ENCODE measurements at regions not wholly inside any gene's neighbourhood (a gene's known extent, or its start where the extent isn't known, plus 50 kb on each side); places are given as distances from the start of the nearest gene placed in this dataset.

GRCh38 chr5:54624805-54625568, 107.4 kb downstream of the SNX18 start:
- Histone ChIP-seq H3K9me3 (ENCODE audit: insufficient read depth, low read depth, low read length) (no peaks in the 10 kb centered on the region), H3K9me2 (replicated peaks; ENCODE audit: low read depth, low read length) (no peaks in the 10 kb centered on the region), H2AFZ (ENCODE audit: low read length) (no peak overlapping the region), H3K36me3 (ENCODE audit: insufficient read depth, low read length) (no peaks in the 10 kb centered on the region), H3K27me3 (ENCODE audit: insufficient read depth, low read length, poor library complexity, severe bottlenecking) (no peaks in the 10 kb centered on the region), H3F3A (ENCODE audit: low read depth) (no peaks in the 10 kb centered on the region), H3K9ac (ENCODE audit: low read depth, low read length, poor library complexity, severe bottlenecking) (no peak overlapping the region), H3K4me2 (ENCODE audit: low read depth, low read length, poor library complexity, severe bottlenecking) (no peak overlapping the region), H3K79me2 (ENCODE audit: insufficient read depth, low read length) (no peaks in the 10 kb centered on the region), H3K4me1 (ENCODE audit: insufficient read depth, low read length, poor library complexity, severe bottlenecking) (no peaks in the 10 kb centered on the region), H4K20me1 (ENCODE audit: insufficient read depth, low read length, poor library complexity, severe bottlenecking) (no peaks in the 10 kb centered on the region), H3K4me3 (ENCODE audit: low read length, poor library complexity, severe bottlenecking) (no peak overlapping the region)
- TF ChIP-seq CTCF (conservative IDR thresholded peaks at IDR 0.05; ENCODE audit: low read length) (no peak), EZH2phosphoT487 (IDR thresholded peaks at IDR 0.05; ENCODE audit: borderline replicate concordance) (no peak)

- Histone ChIP-seq H4K20me1 (ENCODE audit: insufficient read depth, low read length, poor library complexity, severe bottlenecking) (no peaks in the 10 kb centered on the region), H3K27me3 (ENCODE audit: insufficient read depth, low read length, poor library complexity, severe bottlenecking) (no peaks in the 10 kb centered on the region)
- TF ChIP-seq EZH2phosphoT487 (IDR thresholded peaks at IDR 0.05; ENCODE audit: borderline replicate concordance) (no peak), CTCF (conservative IDR thresholded peaks at IDR 0.05; ENCODE audit: low read length) (no peak)
These were observed 104.2 kb downstream of the SNX18 start for GRCh38 chr5:54621709-54622108.

DNA sequence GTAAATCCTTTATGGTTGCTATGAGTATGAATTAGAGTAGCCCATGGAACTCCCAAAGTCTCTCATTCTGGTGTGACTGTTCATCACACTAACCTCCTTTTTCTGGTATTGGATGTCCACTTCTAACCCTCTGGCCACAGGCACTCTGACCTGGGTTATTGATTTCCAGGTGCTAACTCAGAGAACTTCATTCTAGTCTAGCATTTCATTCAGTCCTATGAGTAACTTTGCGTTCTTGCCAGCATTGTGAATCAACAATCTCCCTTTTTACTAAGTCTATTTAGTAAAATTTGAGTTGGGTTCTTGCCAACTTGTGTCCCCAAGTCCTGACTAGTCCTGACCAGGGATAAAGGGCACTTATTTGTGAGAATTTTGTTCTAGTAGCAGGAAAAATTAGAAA, 103.5 kb downstream of the SNX18 start:
- H3K4me3 ChIP-seq (ENCODE audit: low read length, poor library complexity, severe bottlenecking): no peak overlapping the region
- H3K4me2 ChIP-seq (ENCODE audit: low read depth, low read length, poor library complexity, severe bottlenecking): no peak overlapping the region
- H4K20me1 ChIP-seq (ENCODE audit: insufficient read depth, low read length, poor library complexity, severe bottlenecking): no peaks in the 10 kb centered on the region
- no peak for TF ChIP-seq CTCF (conservative IDR thresholded peaks at IDR 0.05; ENCODE audit: low read length)
- TF ChIP-seq EZH2phosphoT487 (IDR thresholded peaks at IDR 0.05; ENCODE audit: borderline replicate concordance): no peak
- no peaks in the 10 kb centered on the region for H3K9me3 ChIP-seq (ENCODE audit: insufficient read depth, low read depth, low read length)
- H3K9me2 ChIP-seq (replicated peaks; ENCODE audit: low read depth, low read length): no peaks in the 10 kb centered on the region
- no peaks in the 10 kb centered on the region for H3K4me1 ChIP-seq (ENCODE audit: insufficient read depth, low read length, poor library complexity, severe bottlenecking)
- no peaks in the 10 kb centered on the region for H3K79me2 ChIP-seq (ENCODE audit: insufficient read depth, low read length)
- no peaks in the 10 kb centered on the region for H3K36me3 ChIP-seq (ENCODE audit: insufficient read depth, low read length)
- no peak overlapping the region for H3K9ac ChIP-seq (ENCODE audit: low read depth, low read length, poor library complexity, severe bottlenecking)
- no peaks in the 10 kb centered on the region for H3F3A ChIP-seq (ENCODE audit: low read depth)
- 0 out of 2 replicates have a peak overlapping the region, but pooled peaks have one; percentile 6 for H2AFZ ChIP-seq (ENCODE audit: low read length)
- no peaks in the 10 kb centered on the region for H3K27me3 ChIP-seq (ENCODE audit: insufficient read depth, low read length, poor library complexity, severe bottlenecking)

More at GRCh38 chr5:54621709-54622108, 104.2 kb downstream of the SNX18 start:
- Histone ChIP-seq H3K36me3 (ENCODE audit: insufficient read depth, low read length) (no peaks in the 10 kb centered on the region), H2AFZ (ENCODE audit: low read length) (no peak overlapping the region), H3K9me3 (ENCODE audit: insufficient read depth, low read depth, low read length) (no peaks in the 10 kb centered on the region), H3K9me2 (replicated peaks; ENCODE audit: low read depth, low read length) (no peaks in the 10 kb centered on the region), H3K79me2 (ENCODE audit: insufficient read depth, low read length) (no peaks in the 10 kb centered on the region), H3K4me2 (ENCODE audit: low read depth, low read length, poor library complexity, severe bottlenecking) (no peak overlapping the region), H3K4me1 (ENCODE audit: insufficient read depth, low read length, poor library complexity, severe bottlenecking) (no peaks in the 10 kb centered on the region), H3K4me3 (ENCODE audit: low read length, poor library complexity, severe bottlenecking) (no peak overlapping the region), H3F3A (ENCODE audit: low read depth) (no peaks in the 10 kb centered on the region), H3K9ac (ENCODE audit: low read depth, low read length, poor library complexity, severe bottlenecking) (no peak overlapping the region)

Data from Loucy (cell line).